HepG2 (cell line): ENCODE measurements at regions not wholly inside any gene's neighbourhood (a gene's known extent, or its start where the extent isn't known, plus 50 kb on each side); places are given as distances from the start of the nearest gene placed in this dataset.

Source experiments
- KMT2A ChIP-seq: sonication (generic); formaldehyde crosslinking; IDR thresholded peaks from 2 replicates; pipeline ENCODE4 v1.4.0; 2020; ENCODE audit warnings: missing genetic modification reagents
- MYC ChIP-seq: sonication (generic); formaldehyde crosslinking; IDR thresholded peaks from 2 replicates; pipeline ENCODE4 v1.9.0; 2021; ENCODE audit warnings: missing genetic modification reagents, borderline replicate concordance
- RAD51 ChIP-seq: fragments of 450-650 bp; IDR thresholded peaks from 2 replicates; pipeline ENCODE4 v1.6.1; 2016; ENCODE audit warnings: borderline replicate concordance
- SAFB2 ChIP-seq: sonication (generic); formaldehyde crosslinking; IDR thresholded peaks from 2 replicates; pipeline ENCODE4 v1.5.1; 2020; ENCODE audit warnings: missing genetic modification reagents, low read depth, mild to moderate bottlenecking, borderline replicate concordance
- SMC3 ChIP-seq: IDR thresholded peaks from 2 replicates; pipeline ENCODE4 v1.6.1; 2011; ENCODE audit warnings: low read length, improper control_type of control experiment
- ZBTB21 ChIP-seq: sonication (generic); formaldehyde crosslinking; IDR thresholded peaks from 2 replicates; pipeline ENCODE4 v1.4.0; 2020; ENCODE audit warnings: missing genetic modification reagents
- ZMYM3 ChIP-seq: sonication (generic); formaldehyde crosslinking; IDR thresholded peaks from 2 replicates; pipeline ENCODE4 v1.5.1; 2020; ENCODE audit warnings: mild to moderate bottlenecking, missing genetic modification reagents
- ZSCAN21 ChIP-seq: sonication (generic); formaldehyde crosslinking; IDR thresholded peaks from 2 replicates; pipeline ENCODE4 v1.8.0; 2022; ENCODE audit warnings: mild to moderate bottlenecking, missing genetic modification reagents, moderate library complexity, borderline replicate concordance
- TF ChIP-seq, protein P1 (sequence below): IDR thresholded peaks from 2 replicates; pipeline ENCODE4 v1.6.1; 2016; ENCODE audit warnings: mild to moderate bottlenecking
- TF ChIP-seq, protein P2 (sequence below), 2 experiments: IDR thresholded peaks; 2 replicates each; pipeline ENCODE4 v1.6.1; 2011 to 2012; ENCODE audit warnings: low read length in 2 of 2, borderline replicate concordance in 1 of 2, low read depth in 1 of 2, mild to moderate bottlenecking in 1 of 2, moderate library complexity in 1 of 2
- TF ChIP-seq, protein P3 (sequence below): sonication (generic); formaldehyde crosslinking; IDR thresholded peaks from 2 replicates; pipeline ENCODE4 v1.4.0; 2020; ENCODE audit warnings: missing genetic modification reagents

DNA sequence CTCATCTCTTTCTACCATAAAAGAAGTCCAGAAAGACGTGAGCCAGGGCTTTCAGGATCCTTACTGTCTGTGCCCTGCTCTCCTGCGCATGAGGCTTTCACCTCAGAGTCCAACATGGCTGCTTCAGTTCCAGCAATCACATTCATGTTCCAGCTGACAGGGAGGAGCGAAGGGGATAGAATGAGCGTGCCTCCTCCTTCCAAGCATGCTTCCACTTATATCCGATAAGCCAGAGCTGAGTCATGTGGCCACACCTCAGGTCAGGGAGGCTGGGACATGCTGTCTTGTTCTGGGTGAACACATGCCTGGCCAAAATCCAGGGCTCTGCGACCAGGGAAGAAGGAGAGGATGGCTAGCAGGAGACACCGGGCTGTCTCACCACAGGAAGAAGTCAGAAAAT, 248.2 kb downstream of the SKAP2 start:
- TF ChIP-seq, protein P1, sequence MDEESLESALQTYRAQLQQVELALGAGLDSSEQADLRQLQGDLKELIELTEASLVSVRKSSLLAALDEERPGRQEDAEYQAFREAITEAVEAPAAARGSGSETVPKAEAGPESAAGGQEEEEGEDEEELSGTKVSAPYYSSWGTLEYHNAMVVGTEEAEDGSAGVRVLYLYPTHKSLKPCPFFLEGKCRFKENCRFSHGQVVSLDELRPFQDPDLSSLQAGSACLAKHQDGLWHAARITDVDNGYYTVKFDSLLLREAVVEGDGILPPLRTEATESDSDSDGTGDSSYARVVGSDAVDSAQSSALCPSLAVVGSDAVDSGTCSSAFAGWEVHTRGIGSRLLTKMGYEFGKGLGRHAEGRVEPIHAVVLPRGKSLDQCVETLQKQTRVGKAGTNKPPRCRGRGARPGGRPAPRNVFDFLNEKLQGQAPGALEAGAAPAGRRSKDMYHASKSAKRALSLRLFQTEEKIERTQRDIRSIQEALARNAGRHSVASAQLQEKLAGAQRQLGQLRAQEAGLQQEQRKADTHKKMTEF (CRISPR knock-in tag) = no peak
- TF ChIP-seq SAFB2 (CRISPR knock-in tag) (no peak), RAD51 (no peak), KMT2A (CRISPR knock-in tag) (no peak), SMC3 (no peak), MYC (no peak), ZMYM3 (CRISPR knock-in tag) (no peak), ZSCAN21 (no peak), ZBTB21 (no peak)
- TF ChIP-seq, protein P2, sequence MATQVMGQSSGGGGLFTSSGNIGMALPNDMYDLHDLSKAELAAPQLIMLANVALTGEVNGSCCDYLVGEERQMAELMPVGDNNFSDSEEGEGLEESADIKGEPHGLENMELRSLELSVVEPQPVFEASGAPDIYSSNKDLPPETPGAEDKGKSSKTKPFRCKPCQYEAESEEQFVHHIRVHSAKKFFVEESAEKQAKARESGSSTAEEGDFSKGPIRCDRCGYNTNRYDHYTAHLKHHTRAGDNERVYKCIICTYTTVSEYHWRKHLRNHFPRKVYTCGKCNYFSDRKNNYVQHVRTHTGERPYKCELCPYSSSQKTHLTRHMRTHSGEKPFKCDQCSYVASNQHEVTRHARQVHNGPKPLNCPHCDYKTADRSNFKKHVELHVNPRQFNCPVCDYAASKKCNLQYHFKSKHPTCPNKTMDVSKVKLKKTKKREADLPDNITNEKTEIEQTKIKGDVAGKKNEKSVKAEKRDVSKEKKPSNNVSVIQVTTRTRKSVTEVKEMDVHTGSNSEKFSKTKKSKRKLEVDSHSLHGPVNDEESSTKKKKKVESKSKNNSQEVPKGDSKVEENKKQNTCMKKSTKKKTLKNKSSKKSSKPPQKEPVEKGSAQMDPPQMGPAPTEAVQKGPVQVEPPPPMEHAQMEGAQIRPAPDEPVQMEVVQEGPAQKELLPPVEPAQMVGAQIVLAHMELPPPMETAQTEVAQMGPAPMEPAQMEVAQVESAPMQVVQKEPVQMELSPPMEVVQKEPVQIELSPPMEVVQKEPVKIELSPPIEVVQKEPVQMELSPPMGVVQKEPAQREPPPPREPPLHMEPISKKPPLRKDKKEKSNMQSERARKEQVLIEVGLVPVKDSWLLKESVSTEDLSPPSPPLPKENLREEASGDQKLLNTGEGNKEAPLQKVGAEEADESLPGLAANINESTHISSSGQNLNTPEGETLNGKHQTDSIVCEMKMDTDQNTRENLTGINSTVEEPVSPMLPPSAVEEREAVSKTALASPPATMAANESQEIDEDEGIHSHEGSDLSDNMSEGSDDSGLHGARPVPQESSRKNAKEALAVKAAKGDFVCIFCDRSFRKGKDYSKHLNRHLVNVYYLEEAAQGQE (IDR thresholded peaks at IDR 0.05; ENCODE audit: borderline replicate concordance in 1 of 2, low read depth in 1 of 2, low read length in 2 of 2) = no peak
- TF ChIP-seq, protein P3, sequence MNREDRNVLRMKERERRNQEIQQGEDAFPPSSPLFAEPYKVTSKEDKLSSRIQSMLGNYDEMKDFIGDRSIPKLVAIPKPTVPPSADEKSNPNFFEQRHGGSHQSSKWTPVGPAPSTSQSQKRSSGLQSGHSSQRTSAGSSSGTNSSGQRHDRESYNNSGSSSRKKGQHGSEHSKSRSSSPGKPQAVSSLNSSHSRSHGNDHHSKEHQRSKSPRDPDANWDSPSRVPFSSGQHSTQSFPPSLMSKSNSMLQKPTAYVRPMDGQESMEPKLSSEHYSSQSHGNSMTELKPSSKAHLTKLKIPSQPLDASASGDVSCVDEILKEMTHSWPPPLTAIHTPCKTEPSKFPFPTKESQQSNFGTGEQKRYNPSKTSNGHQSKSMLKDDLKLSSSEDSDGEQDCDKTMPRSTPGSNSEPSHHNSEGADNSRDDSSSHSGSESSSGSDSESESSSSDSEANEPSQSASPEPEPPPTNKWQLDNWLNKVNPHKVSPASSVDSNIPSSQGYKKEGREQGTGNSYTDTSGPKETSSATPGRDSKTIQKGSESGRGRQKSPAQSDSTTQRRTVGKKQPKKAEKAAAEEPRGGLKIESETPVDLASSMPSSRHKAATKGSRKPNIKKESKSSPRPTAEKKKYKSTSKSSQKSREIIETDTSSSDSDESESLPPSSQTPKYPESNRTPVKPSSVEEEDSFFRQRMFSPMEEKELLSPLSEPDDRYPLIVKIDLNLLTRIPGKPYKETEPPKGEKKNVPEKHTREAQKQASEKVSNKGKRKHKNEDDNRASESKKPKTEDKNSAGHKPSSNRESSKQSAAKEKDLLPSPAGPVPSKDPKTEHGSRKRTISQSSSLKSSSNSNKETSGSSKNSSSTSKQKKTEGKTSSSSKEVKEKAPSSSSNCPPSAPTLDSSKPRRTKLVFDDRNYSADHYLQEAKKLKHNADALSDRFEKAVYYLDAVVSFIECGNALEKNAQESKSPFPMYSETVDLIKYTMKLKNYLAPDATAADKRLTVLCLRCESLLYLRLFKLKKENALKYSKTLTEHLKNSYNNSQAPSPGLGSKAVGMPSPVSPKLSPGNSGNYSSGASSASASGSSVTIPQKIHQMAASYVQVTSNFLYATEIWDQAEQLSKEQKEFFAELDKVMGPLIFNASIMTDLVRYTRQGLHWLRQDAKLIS = no peak
